Spleen (tissue), 11 donors: ENCODE measurements at regions not wholly inside any gene's neighbourhood (a gene's known extent, or its start where the extent isn't known, plus 50 kb on each side); places are given as distances from the start of the nearest gene placed in this dataset.

Source experiments
- DNase-seq: peaks from one replicate; pipeline ENCODE4 v3.0.0-alpha.2; 2020
- H3K27ac ChIP-seq, 8 donors: fragments of 200-600 bp; sonication (generic) in 7 of 8; 1 replicate in 4 of 8; 2 replicates in 4 of 8; pipeline versions ENCODE4 v1.5.0 to v1.8.0; 2016 to 2021; ENCODE audit warnings: inconsistent platforms in 4 of 8, mild to moderate bottlenecking in 4 of 8, moderate library complexity in 1 of 8
- H3K27me3 ChIP-seq, 7 donors: fragments of 200-600 bp; sonication (generic) in 6 of 7; replicated peaks in 1 of 7; 1 replicate in 4 of 7; 2 replicates in 3 of 7; pipeline versions ENCODE4 v1.5.0 to v1.8.0; 2016 to 2021; ENCODE audit warnings: inconsistent platforms in 3 of 7, mild to moderate bottlenecking in 1 of 7
- H3K36me3 ChIP-seq, 6 donors: fragments of 200-600 bp; sonication (generic) in 5 of 6; 1 replicate in 4 of 6; 2 replicates in 2 of 6; pipeline versions ENCODE4 v1.5.0 to v1.8.0; 2016 to 2021; ENCODE audit warnings: inconsistent platforms in 2 of 6
- H3K4me1 ChIP-seq, 6 donors: fragments of 200-600 bp; sonication (generic) in 5 of 6; 1 replicate in 3 of 6; 2 replicates in 3 of 6; pipeline versions ENCODE4 v1.5.0 to v1.8.0; 2016 to 2021; ENCODE audit warnings: inconsistent platforms in 3 of 6
- H3K4me3 ChIP-seq, 8 donors: fragments of 200-600 bp; sonication (generic) in 7 of 8; 1 replicate in 4 of 8; 2 replicates in 4 of 8; pipeline versions ENCODE4 v1.5.0 to v1.8.0; 2016 to 2021; ENCODE audit warnings: inconsistent platforms in 4 of 8, mild to moderate bottlenecking in 4 of 8, moderate library complexity in 2 of 8
- H3K9me3 ChIP-seq, 8 donors: fragments of 200-600 bp; sonication (generic) in 7 of 8; 1 replicate in 4 of 8; 2 replicates in 4 of 8; pipeline versions ENCODE4 v1.5.0 to v1.8.0; 2016 to 2021; ENCODE audit warnings: inconsistent platforms in 4 of 8
- POLR2A ChIP-seq, 3 donors: fragments of 450-650 bp; IDR thresholded peaks; one replicate each; pipeline ENCODE4 v1.5.1; 2017; ENCODE audit warnings: antibody characterized with exemption in 3 of 3, mild to moderate bottlenecking in 1 of 3
- POLR2AphosphoS5 ChIP-seq, 3 donors: sonication (generic); formaldehyde crosslinking; IDR thresholded peaks; one replicate each; pipeline ENCODE4 v1.5.1; 2017; ENCODE audit warnings: antibody characterized with exemption in 3 of 3
- WGBS, 5 donors: extraction: QIAGEN DNeasy Blood & Tissue Kit in 3 of 5; methylation state at CpG; one replicate each; pipeline versions ENCODE4 v1.1.5 to v1.1.7; 2013 to 2018; 5-methylcytosine and 5-hydroxymethylcytosine counted together
- intact Hi-C: fragments of 100-400 bp; cut with DNase I; formaldehyde crosslinking; loops from one replicate; pipeline ENCODE4 v1.15.0; 2023; ENCODE audit warnings: low total_unique reads
- TF ChIP-seq, protein P1 (sequence below), 11 experiments: fragments of 200-600 bp in 7 of 11; fragments of 450-650 bp in 4 of 11; sonication (generic) in 4 of 11; IDR thresholded peaks in 8 of 11; conservative IDR thresholded peaks in 3 of 11; 1 replicate in 7 of 11; 2 replicates in 4 of 11; pipeline versions ENCODE4 v1.4.0 to v1.8.0; 2016 to 2021; ENCODE audit warnings: antibody characterized with exemption in 11 of 11, inconsistent platforms in 4 of 11, mild to moderate bottlenecking in 1 of 11
- donor health status: healthy with polysubstance abuse.
- donor health status: DM: no; HTN: no; CAD: no; lungs with moderate emphysema.
- donor health status: DM: no; HTN: no; CAD: no.
- donor health status: Bipolar disorder and iron deficiency.
- donor health status: healthy.
- donor health status: DM: no; HTN: no; CAD: no.
- donor health status: DM: yes; HTN: yes; CAD: no.

DNA sequence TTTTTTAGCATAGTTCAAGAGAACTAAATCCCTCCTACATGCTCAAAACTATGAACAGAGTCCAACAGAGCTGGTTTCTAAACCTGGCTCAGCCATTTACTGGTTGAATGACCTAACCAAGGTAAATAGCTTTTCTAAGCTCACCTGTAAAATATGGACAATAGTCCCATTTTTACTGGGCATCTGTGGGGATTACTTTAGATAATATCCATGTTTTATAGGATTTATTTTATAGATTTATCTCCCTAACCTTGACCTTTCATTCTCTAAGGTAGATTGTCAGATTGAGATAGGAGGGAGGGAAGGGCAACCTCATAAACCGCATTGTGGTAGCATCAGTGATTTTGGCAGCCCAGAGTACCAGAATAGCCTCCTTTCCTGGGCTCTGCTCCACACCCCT is 178.5 kb upstream of the TOX3 start:
- WGBS, 5 donors: 83 to 100% (median 95%) methylated on average over 1 of the region's 1 CpG
- no peak for DNase-seq
- H3K27me3 ChIP-seq: no peaks in the 10 kb centered on the region
- intact Hi-C loops: no loop called here
- no peak overlapping the region for H3K4me3 ChIP-seq
- no peak overlapping the region for H3K27ac ChIP-seq
- H3K36me3 ChIP-seq: no peaks in the 10 kb centered on the region
- no peaks in the 10 kb centered on the region for H3K9me3 ChIP-seq
- no peak for TF ChIP-seq POLR2AphosphoS5 (IDR thresholded peaks at IDR 0.05)
- TF ChIP-seq POLR2A (IDR thresholded peaks at IDR 0.05): no peak
- TF ChIP-seq, protein P1, sequence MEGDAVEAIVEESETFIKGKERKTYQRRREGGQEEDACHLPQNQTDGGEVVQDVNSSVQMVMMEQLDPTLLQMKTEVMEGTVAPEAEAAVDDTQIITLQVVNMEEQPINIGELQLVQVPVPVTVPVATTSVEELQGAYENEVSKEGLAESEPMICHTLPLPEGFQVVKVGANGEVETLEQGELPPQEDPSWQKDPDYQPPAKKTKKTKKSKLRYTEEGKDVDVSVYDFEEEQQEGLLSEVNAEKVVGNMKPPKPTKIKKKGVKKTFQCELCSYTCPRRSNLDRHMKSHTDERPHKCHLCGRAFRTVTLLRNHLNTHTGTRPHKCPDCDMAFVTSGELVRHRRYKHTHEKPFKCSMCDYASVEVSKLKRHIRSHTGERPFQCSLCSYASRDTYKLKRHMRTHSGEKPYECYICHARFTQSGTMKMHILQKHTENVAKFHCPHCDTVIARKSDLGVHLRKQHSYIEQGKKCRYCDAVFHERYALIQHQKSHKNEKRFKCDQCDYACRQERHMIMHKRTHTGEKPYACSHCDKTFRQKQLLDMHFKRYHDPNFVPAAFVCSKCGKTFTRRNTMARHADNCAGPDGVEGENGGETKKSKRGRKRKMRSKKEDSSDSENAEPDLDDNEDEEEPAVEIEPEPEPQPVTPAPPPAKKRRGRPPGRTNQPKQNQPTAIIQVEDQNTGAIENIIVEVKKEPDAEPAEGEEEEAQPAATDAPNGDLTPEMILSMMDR (IDR thresholded peaks at IDR 0.05 in 8 of 11, conservative IDR thresholded peaks at IDR 0.05 in 3 of 11): no peak
- no peaks in the 10 kb centered on the region for H3K4me1 ChIP-seq

DNA sequence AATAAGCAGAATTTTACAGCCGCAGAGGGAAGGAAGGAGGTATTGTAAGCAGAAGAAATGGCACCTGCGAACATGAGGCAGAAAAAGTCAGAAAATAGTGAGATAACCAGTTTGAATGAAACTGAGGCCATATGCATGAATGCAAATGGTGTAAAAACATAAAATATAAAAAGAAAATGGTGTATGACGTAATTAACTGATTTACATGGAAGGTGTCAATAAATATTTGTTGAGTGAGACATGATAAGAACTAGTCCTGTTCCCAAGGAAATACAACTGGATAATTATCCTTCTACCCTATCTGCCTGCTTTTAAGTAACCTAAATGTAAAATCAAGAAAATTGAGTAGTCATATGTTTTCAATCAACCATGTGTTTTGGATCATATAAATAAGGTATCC is 178.1 kb upstream of the TOX3 start:
- Histone ChIP-seq H3K27me3 (no peaks in the 10 kb centered on the region), H3K36me3 (no peaks in the 10 kb centered on the region), H3K4me1 (no peaks in the 10 kb centered on the region), H3K27ac (no peak overlapping the region), H3K4me3 (no peak overlapping the region), H3K9me3 (no peaks in the 10 kb centered on the region)
- TF ChIP-seq POLR2A (IDR thresholded peaks at IDR 0.05) (no peak), POLR2AphosphoS5 (IDR thresholded peaks at IDR 0.05) (no peak)
- TF ChIP-seq, protein P1 (IDR thresholded peaks at IDR 0.05 in 8 of 11, conservative IDR thresholded peaks at IDR 0.05 in 3 of 11): no peak
- no peak for DNase-seq
- intact Hi-C loops: no loop called here
- WGBS, 5 donors: 77 to 88% (median 83%) methylated on average over 3 of the region's 3 CpGs

DNA sequence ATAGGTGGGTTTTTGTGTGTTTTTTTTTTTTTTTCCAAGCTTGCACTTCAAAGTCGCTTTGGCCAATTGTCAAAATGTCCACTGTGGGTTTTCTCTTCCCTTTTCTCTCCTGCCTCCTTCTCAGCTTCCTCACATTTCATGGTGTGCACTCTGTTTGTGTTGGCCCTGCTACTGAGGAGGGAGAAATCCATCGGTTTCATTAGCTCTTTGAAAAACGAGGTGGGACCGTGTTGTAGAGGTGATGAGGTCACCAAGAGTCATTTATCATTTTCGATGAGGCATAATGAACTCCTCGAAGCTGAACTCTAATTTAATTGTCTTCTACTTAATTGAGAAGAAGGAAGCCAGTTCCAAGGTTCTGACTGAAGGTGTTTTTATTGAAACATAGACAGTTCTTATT is 174.4 kb upstream of the TOX3 start:
- intact Hi-C loops: no loop called here
- DNase-seq: no peak
- Histone ChIP-seq H3K36me3 (no peaks in the 10 kb centered on the region), H3K4me1 (no peaks in the 10 kb centered on the region), H3K9me3 (no peaks in the 10 kb centered on the region), H3K27ac (no peak overlapping the region), H3K27me3 (no peaks in the 10 kb centered on the region), H3K4me3 (no peak overlapping the region)
- WGBS, 5 donors: 38 to 65% (median 46%) methylated on average over 6 of the region's 6 CpGs
- TF ChIP-seq, protein P1 (IDR thresholded peaks at IDR 0.05 in 8 of 11, conservative IDR thresholded peaks at IDR 0.05 in 3 of 11): no peak
- TF ChIP-seq POLR2A (IDR thresholded peaks at IDR 0.05) (no peak), POLR2AphosphoS5 (IDR thresholded peaks at IDR 0.05) (no peak)

DNA sequence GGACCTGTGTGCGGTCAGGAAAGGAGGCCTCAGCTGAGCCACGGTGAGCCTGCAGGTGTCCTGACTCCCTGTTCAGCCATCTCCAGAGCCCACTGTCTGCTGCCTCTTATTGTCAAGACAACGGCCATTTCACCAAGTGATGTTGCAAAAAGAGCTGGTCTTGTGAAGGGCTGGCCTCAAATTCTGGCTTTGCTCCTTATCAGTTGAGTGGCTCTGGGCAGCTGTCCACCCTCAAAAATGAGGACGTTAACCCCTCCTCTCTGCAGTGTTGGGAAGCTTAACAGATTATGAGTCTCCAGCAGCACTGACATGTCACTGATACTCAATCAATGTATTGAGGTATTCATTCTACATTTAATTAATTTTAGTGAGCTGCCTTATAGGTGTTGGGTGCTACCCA is 171.1 kb upstream of the TOX3 start:
- TF ChIP-seq, protein P1 (IDR thresholded peaks at IDR 0.05 in 8 of 11, conservative IDR thresholded peaks at IDR 0.05 in 3 of 11): no peak
- no peak for TF ChIP-seq POLR2AphosphoS5 (IDR thresholded peaks at IDR 0.05)
- TF ChIP-seq POLR2A (IDR thresholded peaks at IDR 0.05): no peak
- H3K27me3 ChIP-seq: no peaks in the 10 kb centered on the region
- H3K4me3 ChIP-seq: no peak overlapping the region
- no peak for DNase-seq
- no peaks in the 10 kb centered on the region for H3K4me1 ChIP-seq
- no peaks in the 10 kb centered on the region for H3K36me3 ChIP-seq
- no peak overlapping the region for H3K27ac ChIP-seq
- 74 to 79% (median 77%) methylated on average over 4 of the region's 4 CpGs for WGBS, 5 donors
- no peaks in the 10 kb centered on the region for H3K9me3 ChIP-seq
- intact Hi-C loops: no loop called here
